Stomach smooth muscle (tissue), 2 donors: ENCODE measurements at regions not wholly inside any gene's neighbourhood (a gene's known extent, or its start where the extent isn't known, plus 50 kb on each side); places are given as distances from the start of the nearest gene placed in this dataset.

Source experiments
- H3K27ac ChIP-seq: one replicate; pipeline ENCODE4 v1.7.0; 2013; ENCODE audit warnings: mild to moderate bottlenecking, low read length, inconsistent platforms
- H3K27me3 ChIP-seq, 2 donors: one replicate each; pipeline ENCODE4 v1.7.0; 2013; ENCODE audit warnings: low read length in 2 of 2; ENCODE audit not compliant: insufficient read depth in 2 of 2, control insufficient read depth in 1 of 2
- H3K36me3 ChIP-seq, 2 donors: one replicate each; pipeline ENCODE4 v1.7.0; 2013; ENCODE audit warnings: low read length in 2 of 2; ENCODE audit not compliant: control insufficient read depth in 2 of 2, insufficient read depth in 2 of 2
- H3K4me1 ChIP-seq: one replicate; pipeline ENCODE4 v1.7.0; 2013; ENCODE audit warnings: low read length; ENCODE audit not compliant: control insufficient read depth, insufficient read depth
- H3K4me3 ChIP-seq, 2 donors: one replicate each; pipeline ENCODE4 v1.7.0; 2013; ENCODE audit warnings: low read length in 2 of 2
- H3K9ac ChIP-seq, 2 donors: one replicate each; pipeline ENCODE4 v1.7.0; 2013; ENCODE audit warnings: low read length in 2 of 2, mild to moderate bottlenecking in 1 of 2
- H3K9me3 ChIP-seq, 2 donors: one replicate each; pipeline ENCODE4 v1.7.0; 2013; ENCODE audit warnings: low read length in 2 of 2; ENCODE audit not compliant: control insufficient read depth in 2 of 2
- donor health status: healthy.
- donor health status: Pancreatic carcinoma.

DNA sequence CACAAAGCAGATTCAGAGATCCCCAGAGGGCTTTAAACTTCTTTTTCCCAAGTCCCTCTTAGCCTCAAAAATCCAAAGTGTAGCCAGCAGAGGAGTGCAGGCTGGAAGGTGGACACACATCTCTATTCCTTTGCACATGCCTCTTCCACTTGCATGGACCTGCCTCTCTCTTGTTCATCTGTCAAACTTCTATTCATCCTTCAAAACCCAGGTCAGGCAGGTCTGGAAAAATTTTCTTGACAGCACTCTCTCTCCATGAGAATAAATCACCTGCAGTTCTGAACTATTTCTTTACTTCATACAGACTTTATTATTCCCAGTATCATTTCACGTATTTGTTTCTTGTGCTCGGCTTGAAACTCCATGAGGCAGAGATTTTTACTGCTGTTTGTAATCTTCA is 127.5 kb downstream of the SS18 start:
- no peak overlapping the region for H3K9ac ChIP-seq
- H3K36me3 ChIP-seq = no peaks in the 10 kb centered on the region
- H3K27ac ChIP-seq = no peak overlapping the region
- H3K4me3 ChIP-seq = no peak overlapping the region
- H3K27me3 ChIP-seq = peaks cover 0 to 3% of the 10 kb centered on the region in 2 donors
- H3K9me3 ChIP-seq = no peaks in the 10 kb centered on the region
- no peaks in the 10 kb centered on the region for H3K4me1 ChIP-seq

DNA sequence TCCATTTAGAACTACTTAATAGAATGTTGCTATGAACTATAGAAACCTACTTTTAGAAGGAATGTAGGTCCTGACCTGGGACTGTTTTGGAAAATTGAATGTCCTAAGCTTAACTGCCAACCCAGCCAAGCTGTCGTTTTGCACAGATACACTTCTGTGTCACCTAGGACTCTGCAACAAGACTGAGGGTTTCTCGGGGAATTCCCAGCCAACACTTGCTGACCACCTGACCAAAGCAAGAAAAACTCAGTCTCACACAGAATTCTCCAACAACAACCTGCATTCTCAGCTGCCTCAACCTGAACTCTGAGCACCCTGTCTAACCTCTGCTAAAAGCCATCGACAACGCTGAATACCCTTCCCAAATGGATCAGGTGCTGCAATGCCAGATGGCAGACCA is 128.2 kb downstream of the SS18 start:
- Histone ChIP-seq H3K36me3 (no peaks in the 10 kb centered on the region), H3K27ac (no peak overlapping the region), H3K9me3 (no peaks in the 10 kb centered on the region), H3K4me3 (no peak overlapping the region), H3K27me3 (peaks cover 0 to 3% of the 10 kb centered on the region in 2 donors), H3K4me1 (no peaks in the 10 kb centered on the region), H3K9ac (no peak overlapping the region)

DNA sequence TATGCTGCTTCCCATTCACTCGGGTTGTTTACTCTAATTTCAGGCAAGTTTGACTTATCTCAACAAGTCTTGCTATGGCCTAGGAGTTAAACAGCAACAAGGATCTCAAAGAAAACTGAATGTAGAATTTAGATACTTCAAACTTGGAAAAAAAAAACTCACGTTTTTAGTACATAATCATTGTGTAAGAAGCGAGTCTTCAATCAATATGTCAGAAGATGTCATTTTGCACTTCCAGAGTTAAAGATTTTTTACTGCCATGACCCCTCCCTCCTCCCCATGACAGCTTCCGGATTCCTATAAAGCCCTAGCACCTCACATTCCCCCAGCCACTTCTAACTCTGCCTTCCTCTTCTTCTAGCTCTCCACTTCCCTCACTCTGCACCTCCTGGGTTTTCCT is 133.4 kb downstream of the SS18 start:
- no peaks in the 10 kb centered on the region for H3K27me3 ChIP-seq
- H3K27ac ChIP-seq = no peak overlapping the region
- H3K4me3 ChIP-seq = no peak overlapping the region
- H3K36me3 ChIP-seq = no peaks in the 10 kb centered on the region
- H3K4me1 ChIP-seq = no peaks in the 10 kb centered on the region
- no peaks in the 10 kb centered on the region for H3K9me3 ChIP-seq
- no peak overlapping the region for H3K9ac ChIP-seq

DNA sequence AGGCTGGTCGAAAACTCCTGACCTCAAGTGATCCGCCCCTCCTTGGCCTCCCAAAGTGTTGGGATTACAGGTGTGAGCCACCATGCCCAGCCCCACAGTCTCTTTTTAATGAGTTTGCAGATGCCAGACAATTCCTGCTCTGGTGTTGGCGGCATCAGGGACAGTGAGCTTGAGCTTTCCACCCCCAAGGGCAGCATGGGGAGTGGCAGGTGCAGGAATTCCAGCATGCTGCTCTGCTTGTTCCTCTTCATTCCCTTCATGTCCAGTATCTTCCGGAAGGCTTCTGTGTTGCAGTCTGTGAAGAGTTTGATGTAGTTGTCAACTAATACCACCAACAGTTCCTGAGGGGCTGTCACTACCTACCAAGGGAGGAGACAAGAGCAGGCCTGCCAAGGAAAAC is 137.3 kb downstream of the SS18 start:
- H3K27me3 ChIP-seq = no peaks in the 10 kb centered on the region
- H3K27ac ChIP-seq = no peak overlapping the region
- no peaks in the 10 kb centered on the region for H3K4me1 ChIP-seq
- H3K9ac ChIP-seq = no peak overlapping the region
- H3K4me3 ChIP-seq = no peak overlapping the region
- H3K36me3 ChIP-seq = no peaks in the 10 kb centered on the region
- H3K9me3 ChIP-seq = peaks cover 0 to 3% of the 10 kb centered on the region in 2 donors

DNA sequence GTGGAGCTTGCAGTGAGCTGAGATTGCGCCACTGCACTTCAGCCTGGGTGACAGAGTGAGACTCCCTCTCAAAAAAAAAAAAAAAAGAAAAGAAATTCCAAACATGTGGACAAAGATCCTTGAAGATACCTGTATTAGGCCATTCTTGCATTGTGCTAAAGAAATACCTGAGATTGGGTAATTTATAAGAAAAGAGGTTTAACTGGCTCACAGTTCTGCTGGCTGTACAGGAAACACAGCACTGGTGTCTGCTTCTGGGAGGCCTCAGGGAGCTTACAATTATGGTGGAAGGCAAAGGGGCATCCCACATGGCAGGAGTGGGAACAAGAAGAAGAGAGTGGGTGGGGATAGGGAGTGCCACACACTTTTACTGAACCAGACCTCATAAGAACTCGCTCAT is 140.1 kb downstream of the SS18 start:
- H3K27ac ChIP-seq = no peak overlapping the region
- H3K4me1 ChIP-seq = no peaks in the 10 kb centered on the region
- no peaks in the 10 kb centered on the region for H3K36me3 ChIP-seq
- no peak overlapping the region for H3K4me3 ChIP-seq
- no peaks in the 10 kb centered on the region for H3K27me3 ChIP-seq
- H3K9ac ChIP-seq = no peak overlapping the region
- H3K9me3 ChIP-seq = peaks cover 0 to 3% of the 10 kb centered on the region in 2 donors

DNA sequence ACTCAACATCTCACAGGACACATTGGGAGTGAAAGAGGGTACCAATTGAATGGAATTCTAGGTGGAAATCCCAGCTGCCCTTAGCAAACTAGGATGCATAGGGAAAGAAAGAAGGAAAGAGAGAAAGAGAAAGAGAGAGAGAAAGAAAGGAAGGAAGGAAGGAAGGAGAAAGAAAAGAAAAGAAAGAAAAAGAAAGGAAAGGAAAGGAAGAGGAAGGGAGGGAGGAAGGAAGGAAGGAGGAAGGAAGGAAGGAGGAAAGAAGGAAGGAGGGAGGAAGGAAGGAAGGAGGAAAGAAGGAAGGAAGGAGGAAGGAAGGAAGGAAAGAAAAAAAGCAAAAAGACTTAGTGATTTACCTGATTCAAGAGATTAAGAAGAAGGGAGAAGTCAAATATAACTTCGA is 143.9 kb downstream of the SS18 start:
- Histone ChIP-seq H3K27me3 (no peaks in the 10 kb centered on the region), H3K27ac (no peak overlapping the region), H3K9me3 (peaks cover 1 to 3% of the 10 kb centered on the region in 2 donors), H3K4me1 (no peaks in the 10 kb centered on the region), H3K9ac (no peak overlapping the region), H3K36me3 (no peaks in the 10 kb centered on the region), H3K4me3 (no peak overlapping the region)

DNA sequence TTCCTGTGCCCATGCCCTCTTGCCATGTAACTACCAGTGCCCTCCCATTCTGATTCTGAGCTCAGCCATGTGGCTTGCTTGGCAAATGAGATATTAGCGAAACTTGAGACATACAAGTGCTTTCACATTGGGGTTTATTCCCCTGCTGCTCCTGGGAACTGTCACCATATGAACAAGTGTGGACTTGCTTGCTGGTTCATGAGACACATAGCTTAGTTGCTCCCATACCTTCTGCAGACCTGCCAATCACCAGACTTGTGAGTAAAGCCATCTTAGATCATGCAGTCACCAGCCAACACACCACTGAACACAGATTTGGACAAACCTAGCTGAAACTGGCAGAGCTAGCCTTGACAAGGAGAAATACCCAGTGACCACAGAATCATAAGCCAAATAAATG is 155.1 kb downstream of the SS18 start:
- no peaks in the 10 kb centered on the region for H3K4me1 ChIP-seq
- H3K9me3 ChIP-seq = peaks cover 0 to 3% of the 10 kb centered on the region in 2 donors
- no peaks in the 10 kb centered on the region for H3K27me3 ChIP-seq
- H3K9ac ChIP-seq = no peak overlapping the region
- H3K36me3 ChIP-seq = no peaks in the 10 kb centered on the region
- H3K4me3 ChIP-seq = no peak overlapping the region
- H3K27ac ChIP-seq = no peak overlapping the region

DNA sequence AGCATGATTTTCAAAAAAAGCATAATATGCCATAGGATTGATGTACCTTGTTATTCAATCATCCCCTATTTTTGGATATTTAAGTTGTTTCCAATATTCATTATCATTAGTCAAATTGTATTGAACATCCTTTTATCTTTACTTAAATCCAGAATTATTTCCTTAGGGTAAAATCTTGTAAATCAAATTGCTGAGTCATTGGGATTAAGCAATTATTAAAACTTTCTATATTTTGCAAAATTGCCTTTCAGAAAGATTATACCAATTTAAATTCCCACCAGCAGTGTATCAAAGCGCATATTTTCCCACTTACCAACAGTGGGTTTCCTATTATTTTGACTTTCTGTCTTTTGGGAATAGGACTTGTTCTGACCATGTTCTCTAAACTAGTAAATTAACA is 159.3 kb downstream of the SS18 start:
- Histone ChIP-seq H3K36me3 (no peaks in the 10 kb centered on the region), H3K4me1 (no peaks in the 10 kb centered on the region), H3K27ac (no peak overlapping the region), H3K9ac (no peak overlapping the region), H3K4me3 (no peak overlapping the region), H3K27me3 (no peaks in the 10 kb centered on the region), H3K9me3 (peaks cover 0 to 2% of the 10 kb centered on the region in 2 donors)

DNA sequence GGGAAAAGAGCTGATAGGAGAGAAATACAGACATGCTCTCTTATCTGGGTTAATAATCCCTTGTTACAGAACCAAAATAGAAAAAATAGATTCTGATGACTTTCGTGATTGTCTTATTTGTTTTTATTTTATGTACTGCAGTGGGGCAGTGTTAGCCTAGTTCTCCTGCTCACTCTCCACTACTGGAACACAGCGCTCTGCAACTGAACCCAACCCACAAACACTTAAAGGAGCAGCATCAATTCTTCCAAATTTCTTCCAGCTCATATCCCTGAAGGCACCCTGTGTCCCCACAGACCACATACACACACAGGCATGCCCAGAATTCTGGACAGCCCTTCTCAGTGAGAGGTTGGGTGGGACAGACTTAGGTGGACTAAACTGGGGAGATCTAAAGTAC is 160.6 kb downstream of the SS18 start:
- Histone ChIP-seq H3K27me3 (no peaks in the 10 kb centered on the region), H3K27ac (no peak overlapping the region), H3K9me3 (no peaks in the 10 kb centered on the region), H3K9ac (no peak overlapping the region), H3K4me1 (no peaks in the 10 kb centered on the region), H3K36me3 (no peaks in the 10 kb centered on the region), H3K4me3 (no peak overlapping the region)

DNA sequence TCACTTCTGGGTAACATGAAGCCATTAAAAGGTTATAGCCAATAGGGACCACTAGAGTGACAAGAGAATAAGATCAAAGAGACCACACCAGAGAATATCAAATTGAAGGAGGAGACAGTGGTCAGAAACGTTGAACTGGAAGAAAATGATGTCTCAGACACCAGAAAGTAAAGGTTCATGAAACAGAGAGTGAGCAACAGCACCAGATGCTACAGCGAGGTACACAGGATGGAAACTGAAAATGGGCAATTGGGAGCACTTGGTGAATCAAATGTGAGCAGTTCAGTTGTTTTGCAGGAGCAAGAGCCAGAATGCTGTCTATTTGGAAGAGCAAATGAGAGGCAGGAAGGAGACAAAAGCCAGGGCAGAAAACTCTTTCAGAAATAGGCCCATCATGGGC is 162.6 kb downstream of the SS18 start:
- H3K27ac ChIP-seq = no peak overlapping the region
- H3K4me1 ChIP-seq = no peaks in the 10 kb centered on the region
- H3K9me3 ChIP-seq = no peaks in the 10 kb centered on the region
- no peak overlapping the region for H3K4me3 ChIP-seq
- H3K9ac ChIP-seq = no peak overlapping the region
- no peaks in the 10 kb centered on the region for H3K36me3 ChIP-seq
- H3K27me3 ChIP-seq = no peaks in the 10 kb centered on the region

DNA sequence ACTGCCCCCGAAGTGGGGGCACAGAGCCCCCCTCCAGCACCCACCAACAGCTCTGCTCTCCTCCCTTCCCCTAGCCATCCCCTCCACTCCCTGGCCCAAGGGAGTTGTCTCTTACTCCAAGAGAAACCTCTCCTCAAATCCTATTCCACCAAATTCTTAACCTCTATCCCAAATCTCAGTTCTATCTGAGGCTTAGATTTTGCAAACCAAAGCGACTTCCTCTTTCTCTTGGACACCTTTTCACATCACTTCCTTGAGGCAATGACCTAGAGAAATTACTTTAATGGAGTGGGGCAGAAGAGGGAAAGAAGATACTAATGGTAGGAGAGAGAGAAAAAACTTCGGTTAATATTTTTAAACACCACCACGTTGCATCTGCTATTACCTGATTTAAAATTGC is 167.2 kb downstream of the SS18 start:
- H3K27ac ChIP-seq = no peak overlapping the region
- H3K4me1 ChIP-seq = no peaks in the 10 kb centered on the region
- H3K27me3 ChIP-seq = no peaks in the 10 kb centered on the region
- H3K36me3 ChIP-seq = no peaks in the 10 kb centered on the region
- no peak overlapping the region for H3K4me3 ChIP-seq
- no peaks in the 10 kb centered on the region for H3K9me3 ChIP-seq
- H3K9ac ChIP-seq = no peak overlapping the region
